GM18858 (cell line): ENCODE measurements at regions not wholly inside any gene's neighbourhood (a gene's known extent, or its start where the extent isn't known, plus 50 kb on each side); places are given as distances from the start of the nearest gene placed in this dataset.

Experiments
- ATAC-seq: cut with Tn5 transposase; IDR thresholded peaks from one replicate; pipeline ENCODE4 v1.9.1; 2021; ENCODE audit not compliant: unreplicated experiment

GRCh38 chr21:19771881-19772280 lies 1226.3 kb upstream of the NCAM2 start:
- ATAC-seq, result no peak

- no peak for ATAC-seq
These were observed 1222.1 kb upstream of the NCAM2 start for GRCh38 chr21:19776076-19776475.

- no peak for ATAC-seq
These were observed 1216.1 kb upstream of the NCAM2 start for GRCh38 chr21:19781881-19782652.

GRCh38 chr21:19785941-19786340 lies 1212.3 kb upstream of the NCAM2 start:
- no peak for ATAC-seq

GRCh38 chr21:19792004-19792403 lies 1206.2 kb upstream of the NCAM2 start:
- no peak for ATAC-seq

- no peak for ATAC-seq
These were observed 1191.0 kb upstream of the NCAM2 start for GRCh38 chr21:19807201-19807600.

GRCh38 chr21:19810779-19811178 lies 1187.4 kb upstream of the NCAM2 start:
- ATAC-seq, result no peak

GRCh38 chr21:19830446-19830845 lies 1167.8 kb upstream of the NCAM2 start:
- ATAC-seq, result no peak

DNA sequence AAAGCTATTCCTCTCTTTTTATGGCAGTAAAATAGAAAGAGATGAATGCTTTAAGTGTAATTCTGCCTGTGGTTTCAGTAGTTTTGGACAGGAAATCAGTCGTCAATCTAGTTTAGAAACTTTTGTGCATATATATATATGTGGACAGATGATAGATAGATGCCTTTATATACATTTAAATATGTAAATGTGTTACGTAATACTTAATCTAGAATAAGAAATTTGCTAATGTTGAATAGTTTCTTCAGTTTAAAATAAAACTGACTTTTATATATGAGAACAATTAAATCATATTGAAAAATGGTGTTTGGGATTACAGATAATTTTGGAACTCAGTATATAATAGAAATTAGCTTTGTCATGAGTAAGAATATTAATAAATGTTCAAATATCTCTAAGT lies 1165.7 kb upstream of the NCAM2 start:
- ATAC-seq, result no peak

DNA sequence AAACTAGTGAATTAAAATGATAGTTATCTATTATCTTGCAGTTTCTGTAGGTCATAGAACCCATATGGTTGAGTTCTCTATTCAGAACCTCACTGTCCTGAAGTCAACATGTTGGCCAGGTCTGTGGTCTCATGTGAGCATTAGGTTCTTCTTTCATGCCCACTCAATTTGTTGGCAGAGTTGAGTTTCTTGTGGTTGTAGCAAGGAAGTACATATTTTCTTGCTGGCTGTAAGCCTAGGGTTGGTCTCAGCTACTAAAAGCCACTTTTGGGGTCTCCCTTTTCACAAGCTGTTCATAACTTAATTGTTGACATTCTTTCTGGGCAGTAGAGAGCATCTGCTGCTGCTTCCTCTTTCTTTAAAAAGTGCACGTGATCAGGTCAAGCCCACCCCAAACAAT lies 1165.1 kb upstream of the NCAM2 start:
- no peak for ATAC-seq

- ATAC-seq, result no peak
These were observed 1155.6 kb upstream of the NCAM2 start for GRCh38 chr21:19842601-19843000.

DNA sequence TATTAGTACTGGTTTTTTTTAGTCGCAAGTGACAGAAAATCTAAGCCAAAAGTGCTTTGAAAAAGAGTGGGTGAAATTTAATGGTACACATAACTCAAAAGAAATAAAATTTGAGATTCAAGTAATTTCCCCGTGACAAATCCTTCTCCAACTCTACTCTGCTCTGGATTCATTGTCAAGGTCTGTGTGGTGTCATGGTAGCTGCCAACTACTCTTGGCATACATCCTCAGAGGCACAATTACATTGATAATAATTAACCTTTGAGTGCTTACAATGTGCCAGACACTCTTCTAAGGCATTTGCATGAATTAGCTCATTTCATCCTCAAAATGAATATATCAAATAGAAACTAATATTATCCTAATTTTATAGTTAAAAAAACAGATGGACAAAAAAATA lies 1153.9 kb upstream of the NCAM2 start:
- ATAC-seq, result no peak

- no peak for ATAC-seq
These were observed 1148.1 kb upstream of the NCAM2 start for GRCh38 chr21:19850157-19850556.

DNA sequence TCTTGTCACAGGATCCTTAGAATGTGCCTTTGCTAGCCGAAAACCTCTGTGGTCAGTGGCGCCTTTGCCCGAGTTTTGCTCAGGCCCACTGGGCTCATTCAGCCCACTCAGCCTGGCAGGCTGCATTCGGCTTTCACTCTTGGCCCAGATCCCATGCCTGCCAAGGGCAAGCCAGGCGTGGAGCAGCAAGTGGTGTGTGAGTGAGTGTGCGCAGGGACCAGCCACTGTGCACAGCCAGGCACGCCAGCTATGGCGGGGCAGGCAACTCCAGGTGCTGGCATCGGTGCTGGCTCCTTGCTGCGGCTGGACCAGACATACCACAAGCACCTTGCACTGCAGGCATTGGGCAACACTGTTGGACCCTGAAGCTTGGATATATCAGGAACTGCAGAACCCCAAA lies 1145.1 kb upstream of the NCAM2 start:
- no peak for ATAC-seq

DNA sequence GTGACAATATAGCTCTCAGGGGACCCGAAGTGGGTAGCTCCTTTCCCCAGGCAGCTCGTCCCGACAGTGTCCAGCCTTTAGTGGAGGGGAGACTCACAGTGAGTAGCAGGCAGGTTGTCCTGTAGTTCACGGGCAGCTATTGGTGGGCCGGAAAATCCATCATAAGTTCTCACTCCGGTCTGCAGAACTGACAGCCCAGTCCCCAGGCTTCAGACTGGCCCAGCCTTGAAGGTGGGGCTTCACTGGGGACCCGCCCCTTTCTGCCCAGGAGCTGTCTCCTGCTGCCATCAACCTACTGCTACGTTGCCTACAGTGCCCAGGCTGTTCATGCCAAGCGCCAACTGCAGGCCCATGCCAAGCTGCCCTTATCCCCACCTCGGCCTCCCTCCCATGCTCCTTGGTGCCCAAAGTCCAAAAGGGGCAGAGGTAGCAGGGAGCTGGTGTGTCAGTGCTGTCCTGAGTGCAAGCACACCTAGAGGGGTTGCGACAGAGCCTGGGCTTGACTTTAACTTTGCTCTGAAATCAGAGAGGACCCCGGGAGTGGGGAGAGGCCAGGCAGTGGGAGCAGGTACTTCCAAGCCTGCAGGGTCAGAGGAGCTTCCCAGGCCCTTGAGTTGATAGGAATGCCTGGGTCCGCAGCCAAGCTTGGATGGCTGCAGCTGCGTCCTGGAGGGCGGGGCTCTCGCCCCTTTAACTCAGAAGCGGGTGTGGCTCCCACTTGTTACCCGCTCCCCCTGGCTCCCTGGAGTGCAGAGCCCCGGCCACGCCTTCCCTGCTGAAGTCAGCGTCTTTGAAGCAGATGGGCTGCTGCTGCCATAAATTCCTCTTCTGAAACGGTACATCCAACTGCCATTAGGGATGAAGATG lies 1144.3 kb upstream of the NCAM2 start:
- ATAC-seq, result no peak

DNA sequence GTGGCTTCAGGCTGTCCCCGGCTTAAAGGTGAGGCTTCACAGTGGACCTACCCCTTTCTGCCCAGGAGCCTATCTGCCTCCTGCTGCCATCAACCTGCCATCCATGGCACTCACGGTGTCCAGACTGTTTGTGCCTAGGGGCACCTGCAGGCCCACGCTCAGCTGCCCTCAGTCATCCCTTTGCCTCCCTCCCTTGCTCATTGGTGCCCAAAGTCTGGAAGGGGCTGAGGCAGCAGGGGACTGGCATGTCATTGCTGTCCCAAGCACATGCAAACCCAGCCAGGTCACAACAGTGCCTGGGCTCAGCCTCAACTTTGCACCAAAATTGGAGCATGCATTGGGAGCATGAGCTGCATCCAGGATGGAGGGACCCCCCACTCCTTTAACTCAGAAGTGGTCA lies 1142.7 kb upstream of the NCAM2 start:
- ATAC-seq, result no peak

GRCh38 chr21:19864476-19864875 lies 1133.7 kb upstream of the NCAM2 start:
- ATAC-seq, result no peak

DNA sequence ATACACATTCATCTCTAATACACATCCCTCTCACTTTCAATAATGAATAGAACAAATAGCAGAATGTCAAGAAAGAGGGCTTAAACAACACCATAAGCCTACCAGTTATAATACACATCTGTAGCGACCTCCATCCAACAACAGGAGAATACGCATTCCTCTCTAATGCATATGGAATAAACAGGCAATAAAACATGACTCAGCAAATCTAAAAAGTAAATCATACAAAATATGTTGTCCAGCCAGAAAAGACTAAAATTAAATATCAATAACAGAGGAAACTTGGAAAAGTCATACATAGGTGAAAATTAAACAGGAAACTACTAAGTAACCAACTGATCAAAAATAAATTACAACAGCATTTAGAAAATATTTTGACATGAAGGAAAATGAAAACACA lies 1127.5 kb upstream of the NCAM2 start:
- no peak for ATAC-seq

DNA sequence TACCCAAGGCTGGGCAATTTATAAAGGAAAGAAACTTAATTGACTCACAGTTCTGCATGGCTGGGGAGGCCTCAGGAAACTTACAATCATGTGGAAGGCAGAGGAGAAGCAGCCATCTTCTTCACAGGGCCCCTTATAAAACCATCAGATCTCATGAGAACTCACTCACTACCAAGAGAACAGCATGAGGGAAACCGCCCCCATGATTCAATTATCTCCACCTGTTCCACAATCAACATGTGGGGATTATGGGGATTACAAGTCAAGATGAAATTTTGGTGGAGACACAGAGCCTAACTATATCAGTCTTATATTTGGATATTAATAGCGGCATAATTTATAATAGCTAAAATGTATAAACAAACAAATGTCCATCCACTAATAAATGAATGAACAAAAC lies 1123.7 kb upstream of the NCAM2 start:
- ATAC-seq, result no peak

DNA sequence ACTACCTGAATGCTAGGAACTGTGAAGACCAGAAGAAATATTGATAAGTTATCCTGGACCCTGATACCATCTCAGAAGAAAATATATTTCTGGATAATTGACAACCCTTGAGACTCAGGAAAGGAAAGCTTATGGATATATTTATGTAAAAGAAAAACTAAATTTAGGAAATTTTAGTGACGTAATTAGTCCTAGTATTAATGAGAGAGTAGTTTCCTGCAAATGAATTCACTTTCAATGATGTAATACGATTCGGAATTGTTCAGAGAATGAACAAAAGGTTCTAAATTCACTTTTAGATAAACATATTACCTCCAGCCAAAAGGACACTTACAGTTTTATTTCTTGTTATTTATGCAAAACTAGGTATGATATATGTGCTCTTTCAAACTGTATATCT lies 1120.1 kb upstream of the NCAM2 start:
- ATAC-seq, result no peak

GRCh38 chr21:19899645-19900044 lies 1098.6 kb upstream of the NCAM2 start:
- no peak for ATAC-seq

DNA sequence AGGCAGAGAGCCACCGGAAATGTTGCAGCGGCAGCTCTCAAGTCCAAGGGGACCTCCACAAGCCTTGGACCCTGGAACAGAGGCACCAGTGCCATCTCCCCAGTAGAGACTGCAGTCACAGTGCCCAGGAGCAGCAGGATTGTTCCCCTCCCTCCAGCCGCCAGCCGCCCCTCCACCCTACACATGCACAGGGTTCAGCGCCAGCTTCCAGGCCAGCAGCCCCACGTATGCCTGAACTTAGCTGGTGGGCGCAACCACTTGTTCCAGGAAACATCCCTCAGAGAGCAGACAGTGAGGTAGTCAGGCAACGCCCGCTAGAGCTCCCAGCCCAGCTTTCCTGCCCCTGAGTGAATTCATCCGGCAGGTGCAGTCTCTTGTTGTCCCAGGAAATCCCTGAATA lies 1098.1 kb upstream of the NCAM2 start:
- ATAC-seq, result no peak
